ENCODE measurements at regions not wholly inside any gene's neighbourhood (a gene's known extent, or its start where the extent isn't known, plus 50 kb on each side); places are given as distances from the start of the nearest gene placed in this dataset.

- DNase-seq (ENCODE audit: low spot score): no peak
Observed at GRCh38 chr14:96143906-96144305, 60.7 kb upstream of the BDKRB2 start.

GRCh38 chr14:96145116-96145864 is 59.3 kb upstream of the BDKRB2 start:
- DNase-seq (ENCODE audit: low spot score): no peak

GRCh38 chr14:96146131-96146771 is 58.4 kb upstream of the BDKRB2 start:
- DNase-seq (ENCODE audit: low spot score): peak; percentile 88

GRCh38 chr14:96148631-96149030 is 56.0 kb upstream of the BDKRB2 start:
- DNase-seq (ENCODE audit: low spot score): no peak

GRCh38 chr14:96149131-96149530 is 55.5 kb upstream of the BDKRB2 start:
- no peak for DNase-seq (ENCODE audit: low spot score)

- DNase-seq (ENCODE audit: low spot score): no peak
Observed at GRCh38 chr14:96150214-96150613, 54.4 kb upstream of the BDKRB2 start.

GRCh38 chr14:96151242-96151641 is 53.4 kb upstream of the BDKRB2 start:
- DNase-seq (ENCODE audit: low spot score): no peak

GRCh38 chr14:96153003-96153402 is 51.6 kb upstream of the BDKRB2 start:
- DNase-seq (ENCODE audit: low spot score): no peak
